Activated T-cell treated with anti-CD3 and anti-CD28 coated beads, Interleukin-2, amount 50 U/mL, for 24 hours (primary cell): ENCODE measurements at regions not wholly inside any gene's neighbourhood (a gene's known extent, or its start where the extent isn't known, plus 50 kb on each side); places are given as distances from the start of the nearest gene placed in this dataset.
"Not testable (repeated sequence)": the region's sequence is repeated elsewhere in the genome, so short reads cannot be mapped to it uniquely, and the experiment has no call there.

Experiments used
- DNase-seq: peaks from one replicate; pipeline ENCODE4 v3.0.0-alpha.2; 2020
- H3K27ac Mint-ChIP-seq: 2 replicates; pipeline ENCODE4 v1.8.0; 2020; ENCODE audit warnings: mild to moderate bottlenecking, mixed read lengths
- H3K27me3 Mint-ChIP-seq: 2 replicates; pipeline ENCODE4 v1.8.0; 2020; ENCODE audit warnings: mixed read lengths
- H3K36me3 Mint-ChIP-seq: 2 replicates; pipeline ENCODE4 v1.8.0; 2020; ENCODE audit warnings: low read depth, mixed read lengths
- H3K4me1 Mint-ChIP-seq: 2 replicates; pipeline ENCODE4 v1.8.0; 2020; ENCODE audit warnings: low read depth, mixed read lengths
- H3K4me3 Mint-ChIP-seq: 2 replicates; pipeline ENCODE4 v1.8.0; 2020; ENCODE audit warnings: mild to moderate bottlenecking, moderate library complexity, mixed read lengths
- H3K9me3 Mint-ChIP-seq: 2 replicates; pipeline ENCODE4 v1.8.0; 2020; ENCODE audit warnings: mixed read lengths

- no peak for DNase-seq
- H3K4me1 Mint-ChIP-seq, result no peaks in the 10 kb centered on the region
- no peaks in the 10 kb centered on the region for H3K9me3 Mint-ChIP-seq
- H3K4me3 Mint-ChIP-seq, result no peak overlapping the region
- no peaks in the 10 kb centered on the region for H3K36me3 Mint-ChIP-seq
- peaks cover 14% of the 10 kb centered on the region for H3K27me3 Mint-ChIP-seq
- no peak overlapping the region for H3K27ac Mint-ChIP-seq
Measured at GRCh38 chr18:2237706-2238105, 333.6 kb downstream of the METTL4 start.

DNA sequence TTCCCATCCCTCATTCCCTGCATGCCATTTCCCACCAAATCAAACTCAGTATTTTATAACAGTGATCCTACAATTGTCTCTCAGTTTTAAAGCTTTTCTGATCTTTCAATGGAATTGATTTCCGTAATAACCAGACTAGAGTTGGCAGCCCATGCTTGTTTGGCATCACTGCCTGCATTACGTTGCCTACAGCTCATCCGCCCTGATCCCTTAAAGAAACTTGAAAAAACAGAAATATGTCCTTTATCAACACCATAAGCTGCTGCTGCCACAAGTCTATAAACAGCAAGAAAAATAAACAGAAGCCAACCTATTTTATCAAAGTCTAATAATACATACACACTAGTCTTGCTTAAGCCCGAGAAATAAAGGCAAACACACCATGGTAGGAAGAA is 331.0 kb downstream of the METTL4 start:
- H3K27ac Mint-ChIP-seq, result no peak overlapping the region
- H3K4me3 Mint-ChIP-seq, result no peak overlapping the region
- H3K27me3 Mint-ChIP-seq, result peaks cover 20% of the 10 kb centered on the region

DNA sequence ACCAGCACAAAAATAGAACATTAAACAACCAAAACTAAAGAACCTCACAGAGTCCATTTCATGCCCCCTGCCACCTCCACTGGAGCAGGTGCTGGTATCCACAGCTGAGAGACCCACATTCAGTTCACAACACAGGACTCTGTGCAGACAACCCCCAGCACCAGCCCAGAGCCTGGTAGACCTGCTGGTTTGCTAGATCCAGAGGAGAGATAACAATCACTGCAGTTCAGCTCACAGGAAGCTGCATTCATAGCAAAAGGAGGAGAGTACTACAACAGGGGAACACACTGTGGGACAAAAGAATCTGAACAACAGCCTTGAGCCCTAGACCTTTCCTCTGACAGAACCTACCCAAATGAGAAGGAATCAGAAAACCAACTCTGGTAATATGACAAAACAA is 326.7 kb downstream of the METTL4 start:
- H3K27ac Mint-ChIP-seq, result no peak overlapping the region
- peaks cover 12% of the 10 kb centered on the region for H3K27me3 Mint-ChIP-seq
- no peaks in the 10 kb centered on the region for H3K36me3 Mint-ChIP-seq
- H3K9me3 Mint-ChIP-seq, result no peaks in the 10 kb centered on the region
- no peak overlapping the region for H3K4me3 Mint-ChIP-seq
- no peaks in the 10 kb centered on the region for H3K4me1 Mint-ChIP-seq
- no peak for DNase-seq

More for the DNA sequence above, 331.0 kb downstream of the METTL4 start:
- H3K4me1 Mint-ChIP-seq, result no peaks in the 10 kb centered on the region
- H3K9me3 Mint-ChIP-seq, result no peaks in the 10 kb centered on the region
- DNase-seq, result no peak
- no peaks in the 10 kb centered on the region for H3K36me3 Mint-ChIP-seq

GRCh38 chr18:2247101-2247500 is 324.2 kb downstream of the METTL4 start:
- H3K27ac Mint-ChIP-seq, DNase-seq, H3K4me3 Mint-ChIP-seq, H3K9me3 Mint-ChIP-seq, H3K36me3 Mint-ChIP-seq, H3K27me3 Mint-ChIP-seq, H3K4me1 Mint-ChIP-seq: not testable (repeated sequence)

- H3K4me3 Mint-ChIP-seq, result no peak overlapping the region
- no peaks in the 10 kb centered on the region for H3K4me1 Mint-ChIP-seq
- H3K36me3 Mint-ChIP-seq, result no peaks in the 10 kb centered on the region
- H3K27me3 Mint-ChIP-seq, result no peaks in the 10 kb centered on the region
- no peak overlapping the region for H3K27ac Mint-ChIP-seq
- H3K9me3 Mint-ChIP-seq, result peaks cover 2% of the 10 kb centered on the region
- DNase-seq, result no peak
Measured at GRCh38 chr18:2254977-2255376, 316.3 kb downstream of the METTL4 start.

DNA sequence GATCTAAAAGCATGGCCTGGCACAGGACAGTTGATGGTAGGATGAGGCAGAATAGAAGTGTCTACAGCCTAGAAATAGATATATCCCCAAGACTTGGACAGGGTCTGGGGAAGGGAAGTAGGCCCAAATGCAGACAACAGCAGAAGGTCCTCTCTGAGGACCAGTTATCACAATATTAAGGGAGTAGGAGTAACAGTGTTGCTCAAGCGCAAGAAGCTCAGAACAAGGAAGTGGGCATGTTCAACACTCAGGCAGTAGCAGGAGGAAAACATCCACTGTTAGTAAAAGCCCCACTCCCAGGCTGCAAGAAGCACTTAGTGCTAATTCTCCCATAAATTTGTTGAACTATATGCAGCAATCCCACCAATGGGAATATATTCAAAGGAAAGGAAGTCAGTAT is 314.7 kb downstream of the METTL4 start:
- Mint-ChIP-seq H3K9me3 (peaks cover 2% of the 10 kb centered on the region), H3K27ac (no peak overlapping the region), H3K36me3 (no peaks in the 10 kb centered on the region), H3K27me3 (no peaks in the 10 kb centered on the region), H3K4me3 (no peak overlapping the region), H3K4me1 (no peaks in the 10 kb centered on the region)
- DNase-seq, result no peak

GRCh38 chr18:2258954-2259353 is 312.4 kb downstream of the METTL4 start:
- DNase-seq, result no peak
- no peak overlapping the region for H3K4me3 Mint-ChIP-seq
- H3K9me3 Mint-ChIP-seq, result peaks cover under 1% of the 10 kb centered on the region
- H3K36me3 Mint-ChIP-seq, result no peaks in the 10 kb centered on the region
- no peaks in the 10 kb centered on the region for H3K4me1 Mint-ChIP-seq
- no peaks in the 10 kb centered on the region for H3K27me3 Mint-ChIP-seq
- H3K27ac Mint-ChIP-seq, result no peak overlapping the region

DNA sequence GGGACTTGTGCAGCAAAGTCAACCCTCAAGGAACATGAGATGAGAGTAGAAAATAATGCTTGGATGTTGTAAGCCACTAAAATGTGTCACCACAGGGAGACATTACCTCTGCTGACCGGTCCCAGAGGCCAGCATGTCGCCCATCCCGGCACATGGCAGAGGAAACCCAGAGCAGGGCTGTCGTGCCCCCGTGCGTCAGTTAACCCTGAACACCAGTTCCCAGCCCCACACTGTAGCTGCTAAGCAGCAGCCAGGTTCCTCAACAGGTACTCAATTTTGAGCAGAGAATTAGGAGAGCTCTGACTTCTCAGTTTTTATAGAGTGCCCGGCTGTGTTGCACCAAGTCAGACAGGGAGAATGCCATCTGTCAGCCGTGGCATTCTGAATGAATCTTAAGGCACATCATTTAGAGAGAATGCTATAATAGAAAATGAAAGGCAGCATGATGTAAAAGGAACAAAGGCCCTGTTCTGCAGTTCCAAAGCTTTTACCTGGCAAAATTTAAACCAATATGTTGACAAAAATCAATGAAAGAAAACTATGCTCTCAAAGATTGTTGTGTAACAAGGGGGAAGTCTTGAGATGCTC is 307.9 kb downstream of the METTL4 start:
- Mint-ChIP-seq H3K4me3 (no peak overlapping the region), H3K27me3 (peaks cover 10% of the 10 kb centered on the region), H3K36me3 (no peaks in the 10 kb centered on the region), H3K27ac (no peak overlapping the region), H3K9me3 (no peaks in the 10 kb centered on the region), H3K4me1 (no peaks in the 10 kb centered on the region)
- DNase-seq, result no peak

GRCh38 chr18:2274613-2275012 is 296.7 kb downstream of the METTL4 start:
- Mint-ChIP-seq H3K36me3 (no peaks in the 10 kb centered on the region), H3K4me3 (no peak overlapping the region), H3K27me3 (peaks cover 2% of the 10 kb centered on the region), H3K27ac (no peak overlapping the region), H3K9me3 (no peaks in the 10 kb centered on the region), H3K4me1 (no peaks in the 10 kb centered on the region)
- no peak for DNase-seq

- Mint-ChIP-seq H3K27ac (no peak overlapping the region), H3K36me3 (no peaks in the 10 kb centered on the region)
Measured at GRCh38 chr18:2281086-2281485, 290.2 kb downstream of the METTL4 start.

GRCh38 chr18:2281523-2282199 is 289.6 kb downstream of the METTL4 start:
- Mint-ChIP-seq H3K4me3 (no peak overlapping the region), H3K27me3 (no peaks in the 10 kb centered on the region), H3K36me3 (no peaks in the 10 kb centered on the region), H3K4me1 (no peaks in the 10 kb centered on the region), H3K9me3 (no peaks in the 10 kb centered on the region), H3K27ac (no peak overlapping the region)
- DNase-seq, result no peak

More at GRCh38 chr18:2281086-2281485, 290.2 kb downstream of the METTL4 start:
- DNase-seq, result no peak
- no peaks in the 10 kb centered on the region for H3K4me1 Mint-ChIP-seq
- no peak overlapping the region for H3K4me3 Mint-ChIP-seq
- H3K27me3 Mint-ChIP-seq, result no peaks in the 10 kb centered on the region
- H3K9me3 Mint-ChIP-seq, result no peaks in the 10 kb centered on the region

DNA sequence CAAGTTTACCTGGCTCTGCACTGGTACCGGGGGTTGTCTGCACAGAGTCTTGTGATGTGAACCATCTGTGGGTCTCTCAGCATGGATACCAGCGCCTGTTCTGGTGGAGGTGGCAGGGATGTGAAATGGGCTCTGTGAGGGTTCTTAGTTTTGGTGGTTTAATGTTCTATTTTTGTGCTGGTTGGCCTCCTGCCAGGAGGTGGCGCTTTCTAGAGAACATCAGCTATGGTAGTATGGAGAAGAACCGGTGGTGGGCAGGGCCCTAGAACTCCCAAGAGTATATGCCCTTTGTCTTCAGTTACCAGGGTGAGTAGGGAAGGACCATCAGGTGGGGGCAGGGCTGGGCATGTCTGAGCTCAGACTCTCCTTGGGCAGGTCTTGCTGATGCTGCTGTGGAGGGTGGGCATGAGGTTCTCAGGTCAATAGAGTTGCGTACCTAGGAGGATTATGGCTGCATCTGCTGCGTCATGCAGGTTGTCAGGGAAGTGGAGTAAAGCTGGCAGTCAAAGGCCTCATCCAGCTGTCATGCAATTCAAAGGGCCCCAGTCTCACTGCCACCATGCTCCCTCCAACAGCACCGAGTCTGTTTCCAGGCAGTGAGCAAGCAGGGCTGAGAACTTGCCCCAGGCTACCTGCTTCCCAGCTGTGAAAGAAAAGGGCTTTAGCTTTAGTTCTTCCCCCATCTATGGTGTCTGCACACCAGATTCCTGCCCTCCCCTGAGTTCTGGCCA is 278.0 kb downstream of the METTL4 start:
- H3K9me3 Mint-ChIP-seq, result no peaks in the 10 kb centered on the region

GRCh38 chr18:2301316-2301715 is 270.0 kb downstream of the METTL4 start:
- H3K4me3 Mint-ChIP-seq, result no peak overlapping the region
- no peak for DNase-seq
- H3K27me3 Mint-ChIP-seq, result peaks cover 3% of the 10 kb centered on the region
- no peaks in the 10 kb centered on the region for H3K9me3 Mint-ChIP-seq
- no peaks in the 10 kb centered on the region for H3K36me3 Mint-ChIP-seq
- H3K4me1 Mint-ChIP-seq, result no peaks in the 10 kb centered on the region
- H3K27ac Mint-ChIP-seq, result no peak overlapping the region

More for the DNA sequence above, 278.0 kb downstream of the METTL4 start:
- Mint-ChIP-seq H3K4me3 (no peak overlapping the region), H3K27ac (no peak overlapping the region), H3K27me3 (peaks cover 38% of the 10 kb centered on the region), H3K36me3 (no peaks in the 10 kb centered on the region), H3K4me1 (no peaks in the 10 kb centered on the region)
- DNase-seq, result no peak

DNA sequence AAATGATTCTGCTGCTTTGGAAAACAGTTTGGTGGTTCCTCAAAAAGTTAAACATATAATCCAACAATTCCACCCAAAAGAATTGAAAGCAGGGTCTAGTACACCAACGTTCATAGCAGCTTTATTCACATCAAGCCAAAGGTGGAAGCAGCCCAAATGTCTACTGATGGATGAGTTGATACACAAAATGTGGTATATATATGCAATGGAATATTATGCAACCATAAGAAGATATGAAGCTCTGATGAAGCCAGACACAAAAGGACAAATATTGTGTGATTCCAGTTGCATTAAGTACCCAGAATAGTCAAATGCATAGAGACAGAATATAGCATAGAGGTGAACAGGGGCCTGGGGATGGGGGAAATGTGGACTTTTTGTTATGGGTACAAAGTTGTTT is 269.3 kb downstream of the METTL4 start:
- no peak for DNase-seq
- no peaks in the 10 kb centered on the region for H3K9me3 Mint-ChIP-seq
- no peaks in the 10 kb centered on the region for H3K4me1 Mint-ChIP-seq
- no peaks in the 10 kb centered on the region for H3K36me3 Mint-ChIP-seq
- H3K27me3 Mint-ChIP-seq, result no peaks in the 10 kb centered on the region
- no peak overlapping the region for H3K27ac Mint-ChIP-seq
- no peak overlapping the region for H3K4me3 Mint-ChIP-seq
